WTC11 (cell line): ENCODE measurements at regions not wholly inside any gene's neighbourhood (a gene's known extent, or its start where the extent isn't known, plus 50 kb on each side); places are given as distances from the start of the nearest gene placed in this dataset.

Experiments used
- ATAC-seq: fragments of 200-7000 bp; cut with Tn5 transposase; 2 replicates; pipeline ENCODE4 v1.10.0; 2021; ENCODE audit warnings: mild to moderate bottlenecking, moderate library complexity
- CTCF ChIA-PET: fragments of 300-600 bp; sonication (Branson Sonifier 250); formaldehyde crosslinking; loops from one replicate; lab custom pipeline; 2021; ENCODE audit warnings: antibody characterized with exemption; lab: Charles Lee
- POLR2A ChIA-PET: fragments of 350-600 bp; sonication (Branson Sonifier 250); formaldehyde crosslinking; loops from one replicate; lab custom pipeline; 2021; ENCODE audit warnings: antibody characterized with exemption; lab: Charles Lee
- DNase-seq: peaks from one replicate; pipeline ENCODE4 v3.0.0; 2021; ENCODE audit warnings: low spot score
- H3K27ac Mint-ChIP-seq: 2 replicates; pipeline ENCODE4 v1.8.0; 2021; ENCODE audit warnings: mixed read lengths
- H3K27me3 Mint-ChIP-seq: 2 replicates; pipeline ENCODE4 v1.8.0; 2021; ENCODE audit warnings: low read depth, mild to moderate bottlenecking, moderate library complexity, mixed read lengths
- H3K36me3 Mint-ChIP-seq: 2 replicates; pipeline ENCODE4 v1.8.0; 2021; ENCODE audit warnings: mixed read lengths
- H3K4me1 Mint-ChIP-seq: 2 replicates; pipeline ENCODE4 v1.8.0; 2022; ENCODE audit warnings: mixed read lengths
- H3K4me3 Mint-ChIP-seq: 2 replicates; pipeline ENCODE4 v1.8.0; 2021; ENCODE audit warnings: mild to moderate bottlenecking, moderate library complexity, mixed read lengths
- H3K9me3 Mint-ChIP-seq: 2 replicates; pipeline ENCODE4 v1.8.0; 2021; ENCODE audit warnings: mixed read lengths
- ATF2 ChIP-seq: sonication (generic); formaldehyde crosslinking; IDR thresholded peaks from 2 replicates; pipeline ENCODE4 v1.8.1; 2022; ENCODE audit warnings: low read depth, missing genetic modification reagents, borderline replicate concordance
- CREM ChIP-seq: sonication (generic); formaldehyde crosslinking; IDR thresholded peaks from 2 replicates; pipeline ENCODE4 v1.8.1; 2022; ENCODE audit warnings: mild to moderate bottlenecking, missing genetic modification reagents, moderate library complexity
- E2F5 ChIP-seq: sonication (generic); formaldehyde crosslinking; IDR thresholded peaks from 2 replicates; pipeline ENCODE4 v1.8.1; 2022; ENCODE audit warnings: mild to moderate bottlenecking, moderate library complexity, missing genetic modification reagents
- EMX1 ChIP-seq: fragments of 250-450 bp; sonication (Bioruptor Pico); IDR thresholded peaks from 2 replicates; pipeline ENCODE4 v1.8.0; 2021; ENCODE audit warnings: mild to moderate bottlenecking
- FOXP1 ChIP-seq: sonication (generic); formaldehyde crosslinking; IDR thresholded peaks from 2 replicates; pipeline ENCODE4 v1.8.0; 2022; ENCODE audit warnings: missing genetic modification reagents, mild to moderate bottlenecking, moderate library complexity, borderline replicate concordance
- GTF2I ChIP-seq: fragments of 250-450 bp; sonication (Bioruptor Pico); conservative IDR thresholded peaks from 2 replicates; pipeline ENCODE4 v1.4.0; 2021; ENCODE audit warnings: mild to moderate bottlenecking
- IRF2 ChIP-seq: sonication (generic); formaldehyde crosslinking; IDR thresholded peaks from 2 replicates; pipeline ENCODE4 v1.8.0; 2022; ENCODE audit warnings: low read depth, missing genetic modification reagents, borderline replicate concordance
- JAZF1 ChIP-seq: fragments of 250-450 bp; sonication (Bioruptor Pico); IDR thresholded peaks from 2 replicates; pipeline ENCODE4 v1.9.0; 2021; ENCODE audit warnings: moderate library complexity, mild to moderate bottlenecking, inconsistent platforms
- JUN ChIP-seq: sonication (generic); formaldehyde crosslinking; IDR thresholded peaks from 2 replicates; pipeline ENCODE4 v1.8.0; 2023; ENCODE audit warnings: mild to moderate bottlenecking, missing genetic modification reagents
- PREB ChIP-seq: sonication (generic); formaldehyde crosslinking; IDR thresholded peaks from 2 replicates; pipeline ENCODE4 v1.8.1; 2022; ENCODE audit warnings: mild to moderate bottlenecking, missing genetic modification reagents, moderate library complexity, borderline replicate concordance
- TP53 ChIP-seq: sonication (generic); formaldehyde crosslinking; IDR thresholded peaks from 2 replicates; pipeline ENCODE4 v1.8.1; 2023; ENCODE audit warnings: mild to moderate bottlenecking, missing genetic modification reagents
- TF ChIP-seq, protein P1 (sequence below): fragments of 250-450 bp; sonication (Bioruptor Pico); IDR thresholded peaks from 2 replicates; pipeline ENCODE4 v2.1.2; 2022; ENCODE audit warnings: mild to moderate bottlenecking, moderate library complexity
- TF ChIP-seq, protein P2 (sequence below): sonication (generic); formaldehyde crosslinking; IDR thresholded peaks from 2 replicates; pipeline ENCODE4 v1.8.0; 2022; ENCODE audit warnings: mild to moderate bottlenecking, missing genetic modification reagents
- TF ChIP-seq, protein P3 (sequence below): sonication (generic); formaldehyde crosslinking; IDR thresholded peaks from 2 replicates; pipeline ENCODE4 v1.8.0; 2022; ENCODE audit warnings: missing genetic modification reagents
- TF ChIP-seq, protein P4 (sequence below): fragments of 200-600 bp; IDR thresholded peaks from 2 replicates; pipeline ENCODE4 v1.8.0; 2022; ENCODE audit warnings: antibody characterized with exemption
- TF ChIP-seq, protein P5 (sequence below): sonication (generic); formaldehyde crosslinking; conservative IDR thresholded peaks from 2 replicates; pipeline ENCODE4 v1.8.1; 2022; ENCODE audit warnings: mild to moderate bottlenecking, missing genetic modification reagents
- TF ChIP-seq, protein P6 (sequence below): sonication (generic); formaldehyde crosslinking; IDR thresholded peaks from 2 replicates; pipeline ENCODE4 v1.8.1; 2023; ENCODE audit warnings: mild to moderate bottlenecking, moderate library complexity, missing genetic modification reagents

DNA sequence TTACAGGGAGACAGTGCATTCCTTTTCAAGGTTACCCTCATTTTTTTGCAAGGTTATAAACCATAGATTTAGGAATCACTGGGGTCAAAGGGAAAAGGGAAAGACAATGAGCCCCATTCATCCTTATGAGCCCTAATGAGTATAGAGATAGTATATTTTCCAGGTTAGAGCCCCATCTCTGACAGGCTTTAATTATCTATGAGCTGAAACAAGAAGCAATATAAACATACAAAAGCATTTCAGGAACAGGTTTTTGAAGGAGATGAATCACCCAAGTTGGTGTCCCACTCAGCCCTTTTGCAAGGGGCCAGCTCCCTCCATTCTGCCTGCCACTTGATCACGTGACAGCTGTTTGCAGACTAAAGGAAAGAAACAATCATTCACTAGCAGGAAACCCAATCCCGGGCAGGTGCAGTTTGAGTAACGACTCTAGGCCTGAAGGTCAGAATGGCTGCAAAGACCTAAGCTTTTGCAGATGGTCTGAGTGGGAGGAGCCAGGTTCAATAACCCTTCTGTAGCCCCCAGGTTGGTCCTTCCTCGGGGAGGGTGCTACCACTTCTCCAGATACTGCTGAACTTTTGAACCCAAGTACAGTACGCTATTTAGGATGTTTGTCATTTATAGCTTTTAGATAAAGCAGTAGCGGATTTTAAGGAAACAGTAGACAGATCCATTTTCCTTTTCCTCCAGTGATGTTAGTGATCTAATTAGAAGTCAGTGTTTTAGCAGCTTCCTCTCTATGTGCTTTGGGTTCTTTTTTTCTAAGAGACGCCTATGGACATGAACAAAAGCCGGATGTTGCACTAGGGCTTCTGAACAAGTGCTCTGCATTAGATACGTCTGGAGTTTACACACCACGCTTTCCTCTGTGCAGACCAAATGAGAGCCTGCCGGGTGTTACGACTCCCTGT is 253.2 kb downstream of the SOX4 start (continued):
- TF ChIP-seq, protein P1, sequence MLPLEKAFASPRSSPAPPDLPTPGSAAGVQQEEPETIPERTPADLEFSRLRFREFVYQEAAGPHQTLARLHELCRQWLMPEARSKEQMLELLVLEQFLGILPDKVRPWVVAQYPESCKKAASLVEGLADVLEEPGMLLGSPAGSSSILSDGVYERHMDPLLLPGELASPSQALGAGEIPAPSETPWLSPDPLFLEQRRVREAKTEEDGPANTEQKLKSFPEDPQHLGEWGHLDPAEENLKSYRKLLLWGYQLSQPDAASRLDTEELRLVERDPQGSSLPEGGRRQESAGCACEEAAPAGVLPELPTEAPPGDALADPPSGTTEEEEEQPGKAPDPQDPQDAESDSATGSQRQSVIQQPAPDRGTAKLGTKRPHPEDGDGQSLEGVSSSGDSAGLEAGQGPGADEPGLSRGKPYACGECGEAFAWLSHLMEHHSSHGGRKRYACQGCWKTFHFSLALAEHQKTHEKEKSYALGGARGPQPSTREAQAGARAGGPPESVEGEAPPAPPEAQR (CRISPR knock-in tag): no peak

- H3K36me3 Mint-ChIP-seq: peaks cover 16% of the 10 kb centered on the region
- H3K4me3 Mint-ChIP-seq: no peak overlapping the region
- H3K9me3 Mint-ChIP-seq: peaks cover 7% of the 10 kb centered on the region
- no peak for ATAC-seq
- H3K27ac Mint-ChIP-seq: peak overlapping the region; percentile 69
- DNase-seq: no peak
- ChIA-PET CTCF (no interaction called here), POLR2A (interaction anchor here (0.6 to 1.5 kb wide), 3 partner anchors 11 to 145 kb away, joined by 3 to 4 read pairs (median 3); no protein-coding TSS in a partner anchor)
- peaks cover 74% of the 10 kb centered on the region for H3K4me1 Mint-ChIP-seq
- no peaks in the 10 kb centered on the region for H3K27me3 Mint-ChIP-seq
- TF ChIP-seq JUN (CRISPR knock-in tag) (no peak), GTF2I (CRISPR knock-in tag) (no peak), TP53 (CRISPR knock-in tag) (no peak), FOXP1 (no peak), EMX1 (CRISPR knock-in tag) (no peak), ATF2 (no peak), PREB (CRISPR knock-in tag) (no peak), JAZF1 (CRISPR knock-in tag) (no peak), E2F5 (CRISPR knock-in tag) (no peak), IRF2 (CRISPR knock-in tag) (no peak), CREM (CRISPR knock-in tag) (no peak)
- TF ChIP-seq, protein P2, sequence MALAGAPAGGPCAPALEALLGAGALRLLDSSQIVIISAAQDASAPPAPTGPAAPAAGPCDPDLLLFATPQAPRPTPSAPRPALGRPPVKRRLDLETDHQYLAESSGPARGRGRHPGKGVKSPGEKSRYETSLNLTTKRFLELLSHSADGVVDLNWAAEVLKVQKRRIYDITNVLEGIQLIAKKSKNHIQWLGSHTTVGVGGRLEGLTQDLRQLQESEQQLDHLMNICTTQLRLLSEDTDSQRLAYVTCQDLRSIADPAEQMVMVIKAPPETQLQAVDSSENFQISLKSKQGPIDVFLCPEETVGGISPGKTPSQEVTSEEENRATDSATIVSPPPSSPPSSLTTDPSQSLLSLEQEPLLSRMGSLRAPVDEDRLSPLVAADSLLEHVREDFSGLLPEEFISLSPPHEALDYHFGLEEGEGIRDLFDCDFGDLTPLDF (CRISPR knock-in tag): no peak
- TF ChIP-seq, protein P3, sequence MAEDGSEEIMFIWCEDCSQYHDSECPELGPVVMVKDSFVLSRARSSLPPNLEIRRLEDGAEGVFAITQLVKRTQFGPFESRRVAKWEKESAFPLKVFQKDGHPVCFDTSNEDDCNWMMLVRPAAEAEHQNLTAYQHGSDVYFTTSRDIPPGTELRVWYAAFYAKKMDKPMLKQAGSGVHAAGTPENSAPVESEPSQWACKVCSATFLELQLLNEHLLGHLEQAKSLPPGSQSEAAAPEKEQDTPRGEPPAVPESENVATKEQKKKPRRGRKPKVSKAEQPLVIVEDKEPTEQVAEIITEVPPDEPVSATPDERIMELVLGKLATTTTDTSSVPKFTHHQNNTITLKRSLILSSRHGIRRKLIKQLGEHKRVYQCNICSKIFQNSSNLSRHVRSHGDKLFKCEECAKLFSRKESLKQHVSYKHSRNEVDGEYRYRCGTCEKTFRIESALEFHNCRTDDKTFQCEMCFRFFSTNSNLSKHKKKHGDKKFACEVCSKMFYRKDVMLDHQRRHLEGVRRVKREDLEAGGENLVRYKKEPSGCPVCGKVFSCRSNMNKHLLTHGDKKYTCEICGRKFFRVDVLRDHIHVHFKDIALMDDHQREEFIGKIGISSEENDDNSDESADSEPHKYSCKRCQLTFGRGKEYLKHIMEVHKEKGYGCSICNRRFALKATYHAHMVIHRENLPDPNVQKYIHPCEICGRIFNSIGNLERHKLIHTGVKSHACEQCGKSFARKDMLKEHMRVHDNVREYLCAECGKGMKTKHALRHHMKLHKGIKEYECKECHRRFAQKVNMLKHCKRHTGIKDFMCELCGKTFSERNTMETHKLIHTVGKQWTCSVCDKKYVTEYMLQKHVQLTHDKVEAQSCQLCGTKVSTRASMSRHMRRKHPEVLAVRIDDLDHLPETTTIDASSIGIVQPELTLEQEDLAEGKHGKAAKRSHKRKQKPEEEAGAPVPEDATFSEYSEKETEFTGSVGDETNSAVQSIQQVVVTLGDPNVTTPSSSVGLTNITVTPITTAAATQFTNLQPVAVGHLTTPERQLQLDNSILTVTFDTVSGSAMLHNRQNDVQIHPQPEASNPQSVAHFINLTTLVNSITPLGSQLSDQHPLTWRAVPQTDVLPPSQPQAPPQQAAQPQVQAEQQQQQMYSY (CRISPR knock-in tag): no peak
- TF ChIP-seq, protein P4, sequence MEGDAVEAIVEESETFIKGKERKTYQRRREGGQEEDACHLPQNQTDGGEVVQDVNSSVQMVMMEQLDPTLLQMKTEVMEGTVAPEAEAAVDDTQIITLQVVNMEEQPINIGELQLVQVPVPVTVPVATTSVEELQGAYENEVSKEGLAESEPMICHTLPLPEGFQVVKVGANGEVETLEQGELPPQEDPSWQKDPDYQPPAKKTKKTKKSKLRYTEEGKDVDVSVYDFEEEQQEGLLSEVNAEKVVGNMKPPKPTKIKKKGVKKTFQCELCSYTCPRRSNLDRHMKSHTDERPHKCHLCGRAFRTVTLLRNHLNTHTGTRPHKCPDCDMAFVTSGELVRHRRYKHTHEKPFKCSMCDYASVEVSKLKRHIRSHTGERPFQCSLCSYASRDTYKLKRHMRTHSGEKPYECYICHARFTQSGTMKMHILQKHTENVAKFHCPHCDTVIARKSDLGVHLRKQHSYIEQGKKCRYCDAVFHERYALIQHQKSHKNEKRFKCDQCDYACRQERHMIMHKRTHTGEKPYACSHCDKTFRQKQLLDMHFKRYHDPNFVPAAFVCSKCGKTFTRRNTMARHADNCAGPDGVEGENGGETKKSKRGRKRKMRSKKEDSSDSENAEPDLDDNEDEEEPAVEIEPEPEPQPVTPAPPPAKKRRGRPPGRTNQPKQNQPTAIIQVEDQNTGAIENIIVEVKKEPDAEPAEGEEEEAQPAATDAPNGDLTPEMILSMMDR: no peak
- TF ChIP-seq, protein P5, sequence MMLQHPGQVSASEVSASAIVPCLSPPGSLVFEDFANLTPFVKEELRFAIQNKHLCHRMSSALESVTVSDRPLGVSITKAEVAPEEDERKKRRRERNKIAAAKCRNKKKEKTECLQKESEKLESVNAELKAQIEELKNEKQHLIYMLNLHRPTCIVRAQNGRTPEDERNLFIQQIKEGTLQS (CRISPR knock-in tag): no peak
- TF ChIP-seq, protein P6, sequence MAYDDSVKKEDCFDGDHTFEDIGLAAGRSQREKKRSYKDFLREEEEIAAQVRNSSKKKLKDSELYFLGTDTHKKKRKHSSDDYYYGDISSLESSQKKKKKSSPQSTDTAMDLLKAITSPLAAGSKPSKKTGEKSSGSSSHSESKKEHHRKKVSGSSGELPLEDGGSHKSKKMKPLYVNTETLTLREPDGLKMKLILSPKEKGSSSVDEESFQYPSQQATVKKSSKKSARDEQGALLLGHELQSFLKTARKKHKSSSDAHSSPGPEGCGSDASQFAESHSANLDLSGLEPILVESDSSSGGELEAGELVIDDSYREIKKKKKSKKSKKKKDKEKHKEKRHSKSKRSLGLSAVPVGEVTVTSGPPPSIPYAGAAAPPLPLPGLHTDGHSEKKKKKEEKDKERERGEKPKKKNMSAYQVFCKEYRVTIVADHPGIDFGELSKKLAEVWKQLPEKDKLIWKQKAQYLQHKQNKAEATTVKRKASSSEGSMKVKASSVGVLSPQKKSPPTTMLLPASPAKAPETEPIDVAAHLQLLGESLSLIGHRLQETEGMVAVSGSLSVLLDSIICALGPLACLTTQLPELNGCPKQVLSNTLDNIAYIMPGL: no peak
These were observed 254.3 kb downstream of the SOX4 start for GRCh38 chr6:21847711-21848480.
